Astrocyte of the cerebellum (primary cell): ENCODE measurements at regions not wholly inside any gene's neighbourhood (a gene's known extent, or its start where the extent isn't known, plus 50 kb on each side); places are given as distances from the start of the nearest gene placed in this dataset.

Source experiments
- DNase-seq: peaks from one replicate; pipeline ENCODE4 v3.0.0-alpha.2; 2011; ENCODE audit warnings: low read depth
- H3K4me3 ChIP-seq: 2 replicates; pipeline ENCODE4 v1.5.1; 2011; ENCODE audit warnings: mild to moderate bottlenecking, low read depth, low read length, moderate library complexity
- in situ Hi-C: cut with HindIII; loops from 2 replicates; pipeline ENCODE4 v1.10.0; 2017; ENCODE audit warnings: low sequenced_read_pairs
- TF ChIP-seq, protein P1 (sequence below): IDR thresholded peaks from 2 replicates; pipeline ENCODE4 v1.5.1; 2012; ENCODE audit warnings: low read length, low read depth, moderate library complexity, mild to moderate bottlenecking; ENCODE audit errors: missing control alignments

DNA sequence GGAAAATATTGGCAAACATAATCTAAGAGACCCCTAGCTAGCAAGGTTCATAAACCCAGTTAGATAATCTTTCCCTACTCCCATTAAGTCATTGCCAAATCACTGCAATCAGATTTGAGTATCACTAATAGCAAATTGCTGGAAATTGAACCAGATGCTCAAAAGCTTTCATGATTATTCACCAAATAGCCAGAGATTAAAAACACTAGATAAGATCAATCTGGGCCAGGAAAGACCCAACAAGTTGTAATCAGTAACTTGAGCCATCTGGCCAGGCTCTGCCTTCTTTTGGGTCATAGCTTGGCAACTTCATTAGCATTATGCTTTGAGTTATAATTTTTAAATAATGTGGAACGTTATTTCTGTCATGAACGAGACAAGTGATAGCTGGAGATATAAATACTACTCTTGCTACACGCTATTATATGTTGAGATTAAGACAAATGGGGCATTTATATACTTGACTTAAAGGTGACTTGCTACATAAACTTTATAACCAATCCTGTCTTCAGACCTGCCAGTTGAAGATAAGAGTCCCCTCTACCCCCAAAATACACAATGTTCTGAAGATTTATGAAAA is 196.6 kb upstream of the EDNRA start:
- in situ Hi-C loops: no loop called here
- TF ChIP-seq, protein P1, sequence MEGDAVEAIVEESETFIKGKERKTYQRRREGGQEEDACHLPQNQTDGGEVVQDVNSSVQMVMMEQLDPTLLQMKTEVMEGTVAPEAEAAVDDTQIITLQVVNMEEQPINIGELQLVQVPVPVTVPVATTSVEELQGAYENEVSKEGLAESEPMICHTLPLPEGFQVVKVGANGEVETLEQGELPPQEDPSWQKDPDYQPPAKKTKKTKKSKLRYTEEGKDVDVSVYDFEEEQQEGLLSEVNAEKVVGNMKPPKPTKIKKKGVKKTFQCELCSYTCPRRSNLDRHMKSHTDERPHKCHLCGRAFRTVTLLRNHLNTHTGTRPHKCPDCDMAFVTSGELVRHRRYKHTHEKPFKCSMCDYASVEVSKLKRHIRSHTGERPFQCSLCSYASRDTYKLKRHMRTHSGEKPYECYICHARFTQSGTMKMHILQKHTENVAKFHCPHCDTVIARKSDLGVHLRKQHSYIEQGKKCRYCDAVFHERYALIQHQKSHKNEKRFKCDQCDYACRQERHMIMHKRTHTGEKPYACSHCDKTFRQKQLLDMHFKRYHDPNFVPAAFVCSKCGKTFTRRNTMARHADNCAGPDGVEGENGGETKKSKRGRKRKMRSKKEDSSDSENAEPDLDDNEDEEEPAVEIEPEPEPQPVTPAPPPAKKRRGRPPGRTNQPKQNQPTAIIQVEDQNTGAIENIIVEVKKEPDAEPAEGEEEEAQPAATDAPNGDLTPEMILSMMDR: no peak
- DNase-seq: no peak
- no peak overlapping the region for H3K4me3 ChIP-seq

DNA sequence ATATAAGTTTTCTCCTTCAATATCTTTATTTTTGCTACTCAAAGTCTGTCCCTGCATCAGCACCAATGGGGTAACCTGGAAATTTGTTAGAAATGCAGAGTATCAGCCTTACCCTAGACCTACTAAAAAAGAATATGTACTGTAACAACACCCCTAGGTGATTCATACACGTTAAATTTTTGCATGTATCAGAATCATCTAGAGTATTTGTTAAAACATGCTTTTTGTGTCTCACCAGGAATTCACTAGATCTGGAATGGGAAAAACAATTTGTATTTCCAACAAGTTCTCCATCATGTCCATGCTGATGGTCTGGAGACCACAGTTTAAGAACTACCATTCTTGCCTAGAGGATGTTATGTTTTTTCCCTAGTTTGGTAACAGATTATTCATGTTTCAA is 196.0 kb upstream of the EDNRA start:
- H3K4me3 ChIP-seq: no peak overlapping the region
- no peak for DNase-seq
- in situ Hi-C loops: no loop called here
- TF ChIP-seq, protein P1: no peak

DNA sequence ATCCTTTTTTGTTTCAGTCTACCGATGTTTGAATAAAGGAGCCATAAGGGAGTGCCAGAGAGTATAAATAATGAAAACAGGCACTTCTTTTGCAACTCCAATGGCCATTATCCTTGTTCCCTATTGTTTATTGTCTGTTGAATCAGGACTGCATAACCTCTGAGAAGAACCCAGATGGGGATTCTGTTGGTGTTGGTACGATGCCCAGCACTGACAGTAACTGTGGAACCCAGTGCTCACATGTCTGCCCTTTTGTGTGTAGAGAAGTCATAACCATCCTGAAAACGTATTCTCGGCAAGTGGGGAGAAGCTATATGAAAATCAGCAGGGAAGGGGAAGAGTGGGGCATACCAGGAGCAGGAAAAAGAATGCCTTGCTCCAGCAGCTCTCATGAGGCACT is 195.1 kb upstream of the EDNRA start:
- no peak overlapping the region for H3K4me3 ChIP-seq
- in situ Hi-C loops: no loop called here
- TF ChIP-seq, protein P1: no peak
- peak; percentile 9 for DNase-seq

DNA sequence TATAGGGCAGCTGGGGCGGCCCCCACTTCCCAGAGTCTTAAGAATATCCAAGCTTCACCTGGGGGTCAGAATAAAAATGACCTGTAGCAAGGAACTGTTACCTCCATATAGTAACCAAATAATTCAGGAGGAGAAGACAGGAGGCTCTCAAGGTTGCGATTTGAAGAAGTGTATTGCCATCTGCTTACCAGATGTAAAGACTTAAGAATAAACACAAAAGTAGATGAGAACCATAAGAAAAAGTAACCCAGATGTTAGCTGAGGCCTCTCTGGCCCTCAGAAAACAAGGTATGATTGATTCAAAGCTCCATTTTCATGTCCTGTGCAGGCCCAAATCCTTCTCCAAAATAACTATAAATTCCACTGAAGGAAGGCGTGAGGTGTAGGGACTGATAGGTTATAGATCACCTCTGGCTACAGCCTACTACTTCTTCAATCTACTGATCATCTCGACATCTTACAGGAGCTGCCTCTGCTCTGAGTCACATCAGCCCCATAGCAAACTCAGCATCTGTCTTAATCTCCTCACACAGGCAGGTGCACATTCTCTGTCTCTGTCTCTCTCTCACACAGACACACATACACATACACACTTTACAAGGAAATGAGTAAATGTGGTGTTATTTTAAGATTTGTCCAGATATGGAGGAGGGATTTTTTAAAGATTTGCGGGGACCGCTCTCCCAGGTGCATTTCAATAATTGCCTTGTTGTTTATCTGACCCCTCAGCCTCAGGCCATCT is 193.9 kb upstream of the EDNRA start:
- no peak for DNase-seq
- in situ Hi-C loops: no loop called here
- no peak overlapping the region for H3K4me3 ChIP-seq
- TF ChIP-seq, protein P1: no peak

DNA sequence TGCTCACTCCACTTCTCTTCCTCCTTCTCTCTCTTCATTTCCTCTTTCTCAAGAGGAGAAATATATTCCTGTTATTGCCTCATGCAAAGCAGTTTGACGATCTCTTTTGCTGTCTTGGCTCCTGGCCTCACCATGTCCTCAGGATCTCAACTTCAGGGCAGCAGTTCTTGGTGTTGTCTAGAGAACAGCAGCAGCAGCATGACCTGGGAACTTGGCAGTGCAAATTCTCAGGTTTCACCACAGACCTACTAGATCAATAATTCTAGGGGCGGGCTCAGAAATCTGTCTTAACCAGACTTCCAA is 193.4 kb upstream of the EDNRA start:
- in situ Hi-C loops: no loop called here
- TF ChIP-seq, protein P1: no peak
- no peak overlapping the region for H3K4me3 ChIP-seq
- DNase-seq: no peak

DNA sequence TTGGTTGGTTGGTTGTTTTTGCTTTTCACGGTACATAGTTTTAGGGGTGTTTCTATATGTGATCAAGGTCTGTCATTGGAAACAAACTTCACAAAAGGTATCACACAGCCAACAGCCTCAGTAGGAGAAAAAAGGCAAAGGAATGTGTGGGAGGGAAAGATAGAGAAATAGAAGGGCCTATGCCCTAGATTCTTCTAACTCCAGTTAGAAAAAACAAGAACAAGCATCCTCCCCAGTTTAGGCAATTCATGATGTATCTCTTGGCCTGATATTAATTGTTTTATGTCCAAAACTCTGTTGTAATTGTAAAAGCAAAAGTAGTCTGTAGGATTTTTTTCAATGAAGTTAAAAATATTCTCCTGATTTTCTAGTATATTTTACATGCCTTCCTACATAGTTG is 192.4 kb upstream of the EDNRA start:
- DNase-seq: no peak
- no peak overlapping the region for H3K4me3 ChIP-seq
- in situ Hi-C loops: no loop called here
- TF ChIP-seq, protein P1: no peak
